BE2C (cell line): ENCODE measurements at regions not wholly inside any gene's neighbourhood (a gene's known extent, or its start where the extent isn't known, plus 50 kb on each side); places are given as distances from the start of the nearest gene placed in this dataset.
"Not testable (repeated sequence)": the region's sequence is repeated elsewhere in the genome, so short reads cannot be mapped to it uniquely, and the experiment has no call there.

Source experiments
- DNase-seq: peaks from one replicate; pipeline ENCODE4 v3.0.0-alpha.2; 2020
- H3K27me3 ChIP-seq: fragments of 250-450 bp; sonication (Bioruptor Pico); 2 replicates; pipeline ENCODE4 v1.5.1; 2020; ENCODE audit warnings: mild to moderate bottlenecking
- H3K36me3 ChIP-seq: fragments of 250-450 bp; sonication (Bioruptor Pico); 2 replicates; pipeline ENCODE4 v1.5.1; 2020; ENCODE audit warnings: mild to moderate bottlenecking
- H3K4me1 ChIP-seq: fragments of 250-450 bp; sonication (Bioruptor Pico); 2 replicates; pipeline ENCODE4 v1.5.1; 2020
- H3K4me3 ChIP-seq: 2 replicates; pipeline ENCODE4 v1.5.1; 2011; ENCODE audit warnings: low read depth, low read length
- H3K9me3 ChIP-seq: fragments of 250-450 bp; sonication (Bioruptor Pico); 2 replicates; pipeline ENCODE4 v1.5.1; 2020
- CTCF ChIP-seq: IDR thresholded peaks from 2 replicates; pipeline ENCODE4 v1.5.1; 2012; ENCODE audit warnings: mild to moderate bottlenecking, low read depth, low read length

DNA sequence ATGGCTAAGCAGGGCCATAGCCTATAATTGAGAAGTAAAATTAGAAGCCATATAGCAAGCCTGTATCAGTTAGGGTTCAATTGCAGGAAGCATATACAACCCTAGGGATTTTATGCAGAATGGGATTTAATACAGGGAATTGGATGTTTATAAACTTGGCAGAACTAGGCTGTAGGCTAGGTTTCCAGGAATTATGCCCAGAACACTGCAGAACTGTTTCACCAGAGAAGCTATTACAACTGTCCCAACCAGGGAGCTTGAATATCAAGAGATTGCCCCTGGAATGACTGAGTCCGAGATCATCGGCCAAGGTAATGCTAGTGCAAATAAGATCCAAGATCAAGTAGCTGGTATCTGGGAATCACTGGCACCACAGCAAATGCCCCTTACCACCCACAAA, 64.0 kb downstream of the PRR15 start:
- Histone ChIP-seq H3K27me3 (no peaks in the 10 kb centered on the region), H3K9me3 (no peaks in the 10 kb centered on the region), H3K4me1 (no peaks in the 10 kb centered on the region), H3K36me3 (no peaks in the 10 kb centered on the region), H3K4me3 (no peak overlapping the region)
- no peak for DNase-seq
- TF ChIP-seq CTCF = no peak

- TF ChIP-seq CTCF = no peak
- no peak for DNase-seq
- Histone ChIP-seq H3K4me3 (no peak overlapping the region), H3K4me1 (no peaks in the 10 kb centered on the region), H3K27me3 (no peaks in the 10 kb centered on the region), H3K9me3 (no peaks in the 10 kb centered on the region), H3K36me3 (no peaks in the 10 kb centered on the region)
These were observed 65.9 kb downstream of the PRR15 start for GRCh38 chr7:29629507-29629906.

DNA sequence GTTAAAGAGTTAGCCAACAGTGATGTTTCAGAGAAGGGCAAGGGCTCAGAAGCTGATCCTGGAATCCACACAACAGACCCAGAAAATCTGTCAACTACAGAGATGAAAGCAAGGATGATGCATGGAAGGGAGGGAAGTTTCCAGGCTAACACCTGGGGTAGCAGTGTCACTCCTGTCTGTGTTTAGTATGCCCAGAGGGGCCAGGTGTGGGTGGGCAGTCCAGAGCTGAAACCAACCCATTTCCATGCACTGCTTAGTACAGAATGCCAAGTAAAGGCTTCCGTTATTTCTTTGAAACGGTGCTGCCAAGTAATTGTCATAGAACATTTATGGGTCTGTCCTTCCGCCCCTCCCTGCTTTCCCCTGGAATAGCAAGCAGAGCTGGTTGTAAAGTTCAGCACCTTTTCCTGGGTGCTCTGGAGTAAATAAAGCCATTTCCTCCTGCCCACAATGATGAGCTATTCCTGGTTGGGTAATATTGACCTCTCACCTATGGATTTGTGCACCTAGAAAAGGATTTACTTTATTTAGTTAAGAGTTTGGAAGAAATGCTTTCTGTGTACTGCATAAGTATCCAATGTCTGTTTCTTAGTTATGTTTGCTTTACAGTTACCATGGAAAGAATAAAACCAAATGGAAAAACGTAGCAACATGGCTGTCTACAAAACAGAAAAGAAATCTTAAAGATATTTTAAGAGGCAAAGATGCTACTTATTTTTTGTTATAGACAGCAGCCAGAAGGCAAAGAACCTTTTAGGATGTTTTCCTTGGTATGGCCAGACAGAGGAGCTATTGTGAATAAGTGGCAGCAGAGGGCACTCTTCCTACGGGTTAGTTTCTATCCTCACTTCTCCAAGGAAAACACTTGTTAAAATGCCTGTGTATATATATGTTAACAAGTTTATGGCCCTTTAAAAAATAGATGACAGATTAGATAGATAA, 71.7 kb downstream of the PRR15 start:
- H3K9me3 ChIP-seq, H3K4me3 ChIP-seq, H3K36me3 ChIP-seq, H3K4me1 ChIP-seq, DNase-seq, H3K27me3 ChIP-seq: not testable (repeated sequence)
- TF ChIP-seq CTCF = peak; percentile 64

GRCh38 chr7:29636009-29636351, 72.3 kb downstream of the PRR15 start:
- DNase-seq = no peak
- Histone ChIP-seq H3K36me3 (no peaks in the 10 kb centered on the region), H3K4me1 (no peaks in the 10 kb centered on the region), H3K27me3 (no peaks in the 10 kb centered on the region), H3K9me3 (no peaks in the 10 kb centered on the region), H3K4me3 (no peak overlapping the region)
- TF ChIP-seq CTCF = no peak

GRCh38 chr7:29637374-29637773, 73.7 kb downstream of the PRR15 start:
- Histone ChIP-seq H3K4me1 (no peaks in the 10 kb centered on the region), H3K36me3 (no peaks in the 10 kb centered on the region), H3K9me3 (no peaks in the 10 kb centered on the region), H3K27me3 (no peaks in the 10 kb centered on the region), H3K4me3 (no peak overlapping the region)
- no peak for TF ChIP-seq CTCF
- no peak for DNase-seq

GRCh38 chr7:29638841-29639240, 75.2 kb downstream of the PRR15 start:
- H3K27me3 ChIP-seq, H3K4me1 ChIP-seq, H3K36me3 ChIP-seq, H3K4me3 ChIP-seq, DNase-seq, H3K9me3 ChIP-seq: not testable (repeated sequence)
